A673 (cell line): ENCODE measurements at regions not wholly inside any gene's neighbourhood (a gene's known extent, or its start where the extent isn't known, plus 50 kb on each side); places are given as distances from the start of the nearest gene placed in this dataset.

ENCODE experiments used
- BruUV-seq: library from RNA; stranded (reverse); fragments of 400-500 nt; replicated peaks from 2 replicates; lab custom pipeline; 2021; lab: Mats Ljungman, UMichigan
- CTCF ChIA-PET: fragments of 300-600 bp; sonication (Branson Sonifier 250); formaldehyde crosslinking; loops from one replicate; lab custom pipeline; 2022; ENCODE audit warnings: antibody characterized with exemption; lab: Charles Lee
- POLR2A ChIA-PET: fragments of 300-600 bp; sonication (Branson Sonifier 250); formaldehyde crosslinking; loops from one replicate; lab custom pipeline; 2022; ENCODE audit warnings: antibody characterized with exemption; ENCODE audit not compliant: low non-redundant PET; lab: Charles Lee
- DNase-seq: peaks from one replicate; pipeline ENCODE4 v3.0.0-alpha.2; 2015; ENCODE audit warnings: low spot score
- H3K27ac ChIP-seq: fragments of 200-600 bp; sonication (generic); 2 replicates; pipeline ENCODE4 v1.5.1; 2016; ENCODE audit warnings: mixed run types, low read depth, mild to moderate bottlenecking, mixed read lengths, antibody characterized with exemption, low read length; ENCODE audit not compliant: poor library complexity, severe bottlenecking
- H3K27me3 ChIP-seq: fragments of 200-600 bp; sonication (generic); replicated peaks from 2 replicates; pipeline ENCODE4 v1.6.1; 2017; ENCODE audit warnings: mixed run types, low read depth, mild to moderate bottlenecking, mixed read lengths, antibody characterized with exemption, low read length; ENCODE audit not compliant: insufficient read depth, poor library complexity
- H3K36me3 ChIP-seq: fragments of 200-600 bp; sonication (generic); 2 replicates; pipeline ENCODE4 v1.6.1; 2016; ENCODE audit warnings: mixed run types, mild to moderate bottlenecking, mixed read lengths, antibody characterized with exemption, low read length; ENCODE audit not compliant: insufficient read depth, poor library complexity, severe bottlenecking
- H3K4me1 ChIP-seq: fragments of 200-600 bp; sonication (generic); 2 replicates; pipeline ENCODE4 v1.6.1; 2017; ENCODE audit warnings: mixed run types, mild to moderate bottlenecking, mixed read lengths, antibody characterized with exemption, low read length; ENCODE audit not compliant: insufficient read depth, poor library complexity, severe bottlenecking
- H3K4me3 ChIP-seq: fragments of 200-600 bp; sonication (generic); 2 replicates; pipeline ENCODE4 v1.5.1; 2016; ENCODE audit warnings: low read depth, mixed run types, mild to moderate bottlenecking, mixed read lengths, low read length; ENCODE audit not compliant: poor library complexity, severe bottlenecking
- H3K9me3 ChIP-seq: fragments of 200-600 bp; sonication (generic); 2 replicates; pipeline ENCODE4 v1.6.1; 2016; ENCODE audit warnings: mixed run types, low read depth, mild to moderate bottlenecking, mixed read lengths, antibody characterized with exemption, low read length; ENCODE audit not compliant: poor library complexity, severe bottlenecking
- EZH2 ChIP-seq: fragments of 200-600 bp; sonication (generic); IDR thresholded peaks from 2 replicates; pipeline ENCODE4 v1.6.1; 2017; ENCODE audit warnings: borderline replicate concordance, low read depth, mild to moderate bottlenecking, mixed read lengths, antibody characterized with exemption, low read length; ENCODE audit not compliant: poor library complexity, severe bottlenecking
- intact Hi-C: fragments of 100-400 bp; cut with micrococcal nuclease; formaldehyde crosslinking; loops from one replicate; pipeline ENCODE4 v1.10.0; 2022; ENCODE audit not compliant: unreplicated experiment
- TF ChIP-seq, protein P1 (sequence below): fragments of 300-800, 200-600 bp; sonication (generic); conservative IDR thresholded peaks from 2 replicates; pipeline ENCODE4 v1.5.1; 2017; ENCODE audit warnings: low read depth, mild to moderate bottlenecking, antibody characterized with exemption, low read length, moderate library complexity, mixed read lengths

DNA sequence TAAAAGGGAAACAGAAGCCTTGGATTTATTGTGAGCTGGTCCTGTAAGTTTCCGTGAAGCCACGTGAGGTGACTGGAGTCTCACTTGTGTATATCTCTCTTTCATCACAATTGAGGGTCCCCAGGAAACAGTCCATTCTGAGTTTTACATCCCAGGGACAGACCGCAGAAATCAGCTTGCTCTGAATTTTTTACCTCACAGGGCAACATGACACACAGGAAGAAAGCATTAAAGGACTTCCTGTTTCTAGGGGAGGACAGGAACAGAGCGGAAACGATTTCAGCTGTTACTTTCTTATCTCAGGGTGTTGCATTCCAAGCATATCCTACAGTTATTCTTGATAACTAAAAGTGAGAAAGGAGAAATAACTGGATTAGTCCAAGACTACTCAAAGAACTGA lies 553.5 kb downstream of the TRAM1L1 start:
- CTCF ChIA-PET, result interaction anchor here (0.6 to 0.9 kb wide), 2 partner anchors 16 to 31 kb away, joined by 3 to 4 read pairs; no protein-coding TSS in a partner anchor
- peak overlapping the region; percentile 96 for H3K27ac ChIP-seq
- no peaks in the 10 kb centered on the region for H3K27me3 ChIP-seq
- no peaks in the 10 kb centered on the region for H3K36me3 ChIP-seq
- intact Hi-C loops, result loop anchor here (1.0 to 10.0 kb wide), 3 partner anchors 177 to 666 kb away; no protein-coding TSS in a partner anchor
- H3K9me3 ChIP-seq, result no peaks in the 10 kb centered on the region
- H3K4me1 ChIP-seq, result peaks cover 47% of the 10 kb centered on the region
- no peak for TF ChIP-seq EZH2
- TF ChIP-seq, protein P1, sequence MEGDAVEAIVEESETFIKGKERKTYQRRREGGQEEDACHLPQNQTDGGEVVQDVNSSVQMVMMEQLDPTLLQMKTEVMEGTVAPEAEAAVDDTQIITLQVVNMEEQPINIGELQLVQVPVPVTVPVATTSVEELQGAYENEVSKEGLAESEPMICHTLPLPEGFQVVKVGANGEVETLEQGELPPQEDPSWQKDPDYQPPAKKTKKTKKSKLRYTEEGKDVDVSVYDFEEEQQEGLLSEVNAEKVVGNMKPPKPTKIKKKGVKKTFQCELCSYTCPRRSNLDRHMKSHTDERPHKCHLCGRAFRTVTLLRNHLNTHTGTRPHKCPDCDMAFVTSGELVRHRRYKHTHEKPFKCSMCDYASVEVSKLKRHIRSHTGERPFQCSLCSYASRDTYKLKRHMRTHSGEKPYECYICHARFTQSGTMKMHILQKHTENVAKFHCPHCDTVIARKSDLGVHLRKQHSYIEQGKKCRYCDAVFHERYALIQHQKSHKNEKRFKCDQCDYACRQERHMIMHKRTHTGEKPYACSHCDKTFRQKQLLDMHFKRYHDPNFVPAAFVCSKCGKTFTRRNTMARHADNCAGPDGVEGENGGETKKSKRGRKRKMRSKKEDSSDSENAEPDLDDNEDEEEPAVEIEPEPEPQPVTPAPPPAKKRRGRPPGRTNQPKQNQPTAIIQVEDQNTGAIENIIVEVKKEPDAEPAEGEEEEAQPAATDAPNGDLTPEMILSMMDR, result no peak
- no TSS peak for BruUV-seq
- POLR2A ChIA-PET, result interaction anchor here (0.5 kb wide), 1 partner anchor 666 kb away, joined by 4 read pairs; no protein-coding TSS in a partner anchor
- H3K4me3 ChIP-seq, result no peak overlapping the region
- DNase-seq, result peak; percentile 99

DNA sequence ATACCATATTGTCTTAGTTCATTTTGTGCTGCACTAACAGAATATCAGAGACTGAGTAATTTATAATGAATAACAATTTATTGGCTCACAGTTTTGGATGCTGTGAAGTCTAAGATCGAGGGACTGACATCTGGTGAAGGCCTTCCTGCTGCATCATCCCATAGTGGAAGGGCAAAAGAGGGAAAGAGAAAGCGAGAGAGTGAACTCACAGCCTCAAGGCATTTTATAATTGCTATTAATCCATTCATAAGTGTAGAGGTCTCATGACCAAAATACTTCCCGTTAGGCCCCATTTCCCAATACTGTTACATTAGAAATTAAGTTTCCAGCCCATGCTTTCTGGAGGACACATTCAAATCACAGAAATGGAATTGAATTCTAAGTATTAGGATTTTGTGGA lies 554.4 kb downstream of the TRAM1L1 start:
- peaks cover 47% of the 10 kb centered on the region for H3K4me1 ChIP-seq
- peak; percentile 68 for DNase-seq
- H3K27me3 ChIP-seq, result no peaks in the 10 kb centered on the region
- no peak overlapping the region for H3K4me3 ChIP-seq
- intact Hi-C loops, result loop anchor here (1.0 to 10.0 kb wide), 2 partner anchors 176 to 665 kb away; no protein-coding TSS in a partner anchor
- peak overlapping the region; percentile 96 for H3K27ac ChIP-seq
- H3K9me3 ChIP-seq, result no peaks in the 10 kb centered on the region
- H3K36me3 ChIP-seq, result no peaks in the 10 kb centered on the region
- CTCF ChIA-PET, result interaction anchor here (0.6 to 0.9 kb wide), 2 partner anchors 15 to 32 kb away, joined by 3 to 4 read pairs; no protein-coding TSS in a partner anchor
- TF ChIP-seq, protein P1, result no peak
- no peak for TF ChIP-seq EZH2
- POLR2A ChIA-PET, result interaction anchor here (0.6 kb wide), 1 partner anchor 31 kb away, joined by 3 read pairs; no protein-coding TSS in a partner anchor
- BruUV-seq, result no TSS peak

DNA sequence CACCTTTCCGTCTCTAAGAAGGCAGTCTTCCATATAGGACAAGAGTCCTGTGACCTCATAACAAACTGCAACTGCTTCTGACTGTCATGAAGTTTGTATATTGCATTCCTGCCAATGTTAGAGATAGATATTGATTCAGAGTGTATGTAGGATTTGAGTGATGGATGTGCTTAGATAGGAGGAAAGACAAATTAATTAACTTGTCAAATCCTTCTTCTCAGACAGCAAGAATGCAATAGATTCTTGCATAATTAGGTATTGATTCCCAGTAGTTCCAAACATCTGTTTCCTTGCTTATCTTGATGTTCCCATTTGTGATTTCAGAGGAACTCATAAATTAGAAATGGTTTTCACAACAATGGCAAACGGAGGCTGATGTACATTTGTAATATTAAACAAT lies 555.3 kb downstream of the TRAM1L1 start:
- TF ChIP-seq EZH2, result no peak
- TF ChIP-seq, protein P1, result no peak
- peaks cover 47% of the 10 kb centered on the region for H3K4me1 ChIP-seq
- no peak overlapping the region for H3K4me3 ChIP-seq
- DNase-seq, result peak; percentile 28
- intact Hi-C loops, result loop anchor here (10.0 kb wide), 1 partner anchor 175 kb away; no protein-coding TSS in a partner anchor
- no TSS peak for BruUV-seq
- H3K9me3 ChIP-seq, result no peaks in the 10 kb centered on the region
- H3K27ac ChIP-seq, result peak overlapping the region; percentile 42
- ChIA-PET POLR2A (no interaction called here), CTCF (no interaction called here)
- no peaks in the 10 kb centered on the region for H3K36me3 ChIP-seq
- no peaks in the 10 kb centered on the region for H3K27me3 ChIP-seq
